ENCODE measurements at regions not wholly inside any gene's neighbourhood (a gene's known extent, or its start where the extent isn't known, plus 50 kb on each side); places are given as distances from the start of the nearest gene placed in this dataset.

DNA sequence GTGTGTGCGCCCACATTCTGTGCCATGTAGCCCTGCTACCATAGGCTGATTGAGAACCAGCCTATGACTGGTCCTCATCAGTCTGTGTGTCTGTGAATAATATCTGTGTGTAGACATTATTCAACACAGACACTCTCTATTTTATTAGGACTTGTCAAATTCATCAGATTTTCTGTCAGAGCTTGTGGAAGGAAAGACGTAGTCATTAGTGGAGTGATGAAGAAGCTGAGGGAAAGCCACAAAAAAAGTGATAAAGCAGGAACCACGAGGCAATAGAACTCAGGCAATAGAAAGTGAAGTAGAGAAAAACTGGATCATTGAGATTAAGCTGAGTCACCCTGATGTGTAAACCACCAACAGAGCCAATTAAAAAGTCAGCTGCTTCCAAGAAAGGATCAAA, 122.2 kb upstream of the MARCKS start:
- no peak for DNase-seq (ENCODE audit: low read depth in 4 of 4, low spot score in 3 of 4)

GRCh38 chr6:113735491-113735890, 121.7 kb upstream of the MARCKS start:
- no peak for DNase-seq (ENCODE audit: low read depth in 4 of 4, low spot score in 3 of 4)

- DNase-seq (ENCODE audit: low read depth in 4 of 4, low spot score in 3 of 4), result no peak
These were observed 120.2 kb upstream of the MARCKS start for GRCh38 chr6:113736978-113737377.

GRCh38 chr6:113739041-113739655, 118.0 kb upstream of the MARCKS start:
- DNase-seq (ENCODE audit: low read depth in 4 of 4, low spot score in 3 of 4), result no peak

DNA sequence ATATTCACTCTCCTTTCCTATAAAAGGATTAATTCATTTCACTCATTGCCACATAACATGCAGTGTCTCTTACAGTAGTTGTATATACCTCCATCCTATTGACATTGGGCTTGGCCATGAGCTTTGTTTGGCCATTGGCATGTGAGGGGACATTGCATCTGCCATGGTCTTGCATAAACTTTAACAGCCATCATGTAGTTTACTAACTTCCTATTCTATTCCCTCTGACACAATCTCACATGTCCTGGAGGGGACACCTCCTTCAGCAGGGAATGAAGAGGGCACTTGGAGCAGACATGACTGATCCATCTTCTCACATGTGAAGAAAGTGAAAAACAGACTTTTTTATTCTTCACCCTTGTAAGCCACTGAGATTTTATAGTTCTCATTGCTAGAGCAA, 115.5 kb upstream of the MARCKS start:
- DNase-seq (ENCODE audit: low read depth in 4 of 4, low spot score in 3 of 4), result no peak

GRCh38 chr6:113742342-113742741, 114.8 kb upstream of the MARCKS start:
- DNase-seq (ENCODE audit: low read depth in 4 of 4, low spot score in 3 of 4), result no peak

- no peak for DNase-seq (ENCODE audit: low read depth in 4 of 4, low spot score in 3 of 4)
These were observed 112.3 kb upstream of the MARCKS start for GRCh38 chr6:113744861-113745260.

GRCh38 chr6:113750151-113750855, 106.8 kb upstream of the MARCKS start:
- no peak for DNase-seq (ENCODE audit: low read depth in 4 of 4, low spot score in 3 of 4)

DNA sequence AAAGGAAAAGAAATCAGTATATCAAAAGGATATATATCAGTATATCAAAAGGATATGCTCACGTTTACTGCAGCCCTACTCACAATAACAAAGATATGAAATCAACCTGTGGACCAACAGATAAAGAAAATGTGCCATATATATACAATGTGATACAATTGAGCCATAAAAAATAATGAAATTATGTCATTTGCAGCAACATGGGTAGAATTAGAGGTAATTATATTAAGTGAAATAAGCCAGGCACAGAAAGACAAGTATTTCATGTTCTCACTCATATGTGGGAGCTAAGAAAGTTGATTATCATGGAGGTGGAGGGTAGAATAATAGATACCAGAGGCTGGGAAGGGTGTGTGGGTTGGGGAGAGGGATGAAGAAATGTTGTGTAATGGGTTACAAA, 102.9 kb upstream of the MARCKS start:
- DNase-seq (ENCODE audit: low read depth in 4 of 4, low spot score in 3 of 4), result no peak

DNA sequence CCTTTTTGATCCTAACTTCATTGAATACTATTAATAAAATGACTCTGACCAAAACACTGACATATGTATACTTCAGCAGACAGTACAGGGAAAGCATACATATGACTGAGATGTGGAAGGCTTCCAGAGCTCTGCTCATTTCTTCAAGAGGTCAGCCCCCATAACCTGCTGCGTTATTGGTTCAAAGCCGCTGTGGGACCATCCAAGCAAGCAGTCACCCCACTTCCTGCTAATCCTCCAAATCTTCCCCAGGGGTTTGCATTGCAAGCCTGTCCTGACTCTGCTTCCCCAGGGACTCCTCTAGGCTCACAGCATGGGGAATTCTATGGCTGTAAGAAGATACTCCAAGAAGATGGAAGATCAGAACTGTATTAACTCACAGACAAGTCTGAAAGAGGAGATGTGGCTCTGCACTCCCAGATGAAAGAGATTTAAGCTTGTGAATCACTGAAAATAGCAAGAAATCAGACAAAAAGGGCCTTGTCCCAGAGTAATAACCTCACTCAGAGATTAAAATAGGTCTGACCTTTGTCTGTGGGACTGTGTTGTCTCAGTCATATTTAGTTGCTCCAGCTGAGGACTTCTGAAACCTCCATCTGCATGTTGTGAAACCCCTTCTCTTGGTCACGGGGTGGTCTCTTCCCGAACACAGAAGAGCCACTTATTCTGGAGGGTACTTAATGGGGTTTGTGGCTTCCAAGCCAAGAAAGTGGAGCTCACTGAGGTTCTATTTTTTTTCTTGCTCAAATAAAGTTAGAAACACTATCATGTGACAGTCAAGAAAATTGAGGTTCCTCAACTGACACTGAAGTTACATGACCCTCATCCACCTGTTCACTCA, 101.5 kb upstream of the MARCKS start:
- no peak for DNase-seq (ENCODE audit: low read depth in 4 of 4, low spot score in 3 of 4)

DNA sequence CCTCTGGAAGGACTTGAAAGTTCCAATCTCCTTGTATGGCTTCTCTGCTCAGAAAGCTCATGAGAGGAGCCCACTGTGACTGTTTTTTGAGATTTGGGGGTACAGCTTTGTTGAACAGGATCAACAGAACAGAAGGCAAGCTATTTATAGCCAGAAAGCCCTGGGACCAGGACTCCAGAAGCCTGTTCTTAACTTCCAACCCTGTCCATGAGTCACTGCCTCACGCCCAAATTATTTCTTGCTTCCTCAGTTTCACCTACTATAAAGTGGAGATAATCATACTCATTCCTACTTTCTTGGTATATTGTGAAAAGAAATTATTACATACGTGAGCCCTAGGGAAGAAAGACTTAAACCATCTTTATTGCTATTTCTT, 100.9 kb upstream of the MARCKS start:
- DNase-seq (ENCODE audit: low read depth in 4 of 4, low spot score in 3 of 4), result no peak

DNA sequence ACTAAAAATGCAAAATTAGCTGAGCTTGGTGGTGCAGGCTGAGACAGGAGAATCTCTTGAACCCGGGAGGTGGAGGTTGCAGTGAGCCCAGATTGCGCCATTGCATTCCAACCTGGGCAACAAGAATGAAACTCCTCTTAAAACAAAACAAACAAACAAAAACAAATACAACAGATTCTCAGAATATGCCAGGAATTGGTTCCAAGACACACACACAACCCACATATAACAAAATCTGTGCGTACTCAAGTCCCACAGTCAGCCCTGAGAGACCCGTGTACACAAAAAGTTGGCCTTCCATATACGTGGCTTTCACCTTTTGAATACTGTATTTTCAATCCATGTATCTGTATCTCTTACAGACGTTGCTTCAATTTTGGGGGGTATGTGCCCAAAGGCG, 98.9 kb upstream of the MARCKS start:
- DNase-seq (ENCODE audit: low read depth in 4 of 4, low spot score in 3 of 4), result no peak

DNA sequence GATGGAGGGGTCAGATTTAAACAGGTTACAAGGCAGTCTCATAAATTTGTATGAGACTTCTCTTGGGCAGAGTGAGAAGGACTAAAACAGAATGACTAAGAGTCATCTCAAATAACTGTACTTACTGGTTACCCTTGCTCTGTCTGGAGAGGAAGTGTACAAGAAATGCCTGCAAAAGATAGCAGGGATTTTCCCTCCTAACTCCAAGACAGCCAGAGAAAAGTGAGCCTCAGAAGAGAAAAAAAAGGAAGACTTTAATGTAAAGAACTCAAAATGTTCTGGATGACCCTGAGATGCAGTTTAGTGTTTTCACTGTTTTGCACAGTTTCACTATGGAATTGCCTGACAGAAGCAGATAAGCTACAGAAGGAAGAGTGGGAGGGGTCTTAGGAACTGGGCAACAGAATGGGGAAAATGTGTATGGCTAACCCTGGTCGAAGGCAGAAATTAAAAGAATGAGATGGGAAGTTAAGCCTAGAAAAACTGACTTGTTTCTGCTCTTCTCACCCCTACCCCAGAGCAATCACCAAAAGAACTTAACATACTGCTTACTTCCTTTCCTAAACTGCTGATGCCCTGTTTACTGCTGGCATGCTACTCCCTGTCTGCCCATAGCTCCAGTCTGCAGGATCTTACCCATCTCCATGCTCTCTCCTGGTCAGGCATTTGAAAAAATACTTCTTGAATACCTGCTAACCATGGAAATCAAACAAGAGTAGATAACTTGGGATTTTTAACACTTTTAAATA, 98.1 kb upstream of the MARCKS start:
- no peak for DNase-seq (ENCODE audit: low read depth in 4 of 4, low spot score in 3 of 4)

GRCh38 chr6:113762641-113763040, 94.5 kb upstream of the MARCKS start:
- no peak for DNase-seq (ENCODE audit: low read depth in 4 of 4, low spot score in 3 of 4)

- no peak for DNase-seq (ENCODE audit: low read depth in 4 of 4, low spot score in 3 of 4)
These were observed 93.8 kb upstream of the MARCKS start for GRCh38 chr6:113763311-113763766.

DNA sequence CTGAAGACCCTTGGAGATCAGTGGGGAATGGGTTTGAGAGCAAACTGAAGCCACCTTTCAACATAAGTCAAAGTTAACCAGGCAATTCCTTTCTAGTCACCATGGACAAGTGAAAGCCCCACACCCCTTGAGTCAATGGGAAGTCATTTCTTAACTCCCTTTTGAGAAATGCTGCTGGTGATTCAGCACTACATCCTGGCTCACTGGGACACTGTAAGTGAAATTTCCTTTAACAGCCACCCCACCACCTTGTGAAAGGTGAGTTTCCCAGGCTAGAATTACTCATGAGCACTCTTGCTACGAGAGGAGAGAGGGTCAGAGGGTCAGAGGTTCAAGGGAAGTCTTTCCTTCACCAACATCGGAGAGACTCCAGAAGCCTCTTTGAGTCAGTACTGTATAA, 93.3 kb upstream of the MARCKS start:
- DNase-seq (ENCODE audit: low read depth in 4 of 4, low spot score in 3 of 4), result no peak

DNA sequence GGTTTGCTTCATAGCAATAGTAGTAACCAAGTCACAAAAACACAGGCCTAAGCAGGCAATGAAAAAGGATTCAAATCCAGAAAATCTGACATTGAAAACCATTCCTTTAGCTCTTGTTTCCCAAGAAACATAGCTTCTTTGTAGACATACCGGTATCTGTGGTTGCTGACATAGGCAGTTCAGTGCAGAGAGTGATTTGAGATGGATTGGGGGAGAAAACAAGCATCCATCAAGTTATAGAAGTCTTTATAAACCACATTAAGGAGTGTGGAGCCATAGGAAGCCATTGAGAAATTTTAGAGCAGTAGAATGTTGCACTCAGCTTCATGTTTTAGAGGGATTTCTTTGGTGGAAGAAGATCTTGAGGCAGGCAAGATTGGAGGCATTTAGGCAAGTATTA, 91.2 kb upstream of the MARCKS start:
- no peak for DNase-seq (ENCODE audit: low read depth in 4 of 4, low spot score in 3 of 4)

DNA sequence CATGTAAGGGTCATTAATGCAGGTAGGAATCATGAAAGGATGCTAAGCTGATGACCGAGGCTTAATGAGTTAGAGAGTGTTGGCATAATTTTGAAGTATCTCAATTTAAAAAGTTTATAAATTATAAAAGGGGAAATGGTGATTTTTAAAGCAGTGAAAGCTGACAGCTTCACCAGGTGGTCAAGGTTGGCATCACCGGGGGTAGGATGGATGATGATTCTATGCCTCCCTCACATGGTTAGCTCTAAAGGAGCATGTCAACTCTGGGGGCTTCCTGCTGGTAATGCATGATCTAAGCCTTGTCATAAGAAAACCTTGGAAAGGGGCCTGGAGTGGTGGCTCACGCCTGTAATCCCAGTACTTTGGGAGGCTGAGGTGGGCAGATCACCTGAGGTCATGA, 89.2 kb upstream of the MARCKS start:
- no peak for DNase-seq (ENCODE audit: low read depth in 4 of 4, low spot score in 3 of 4)

DNA sequence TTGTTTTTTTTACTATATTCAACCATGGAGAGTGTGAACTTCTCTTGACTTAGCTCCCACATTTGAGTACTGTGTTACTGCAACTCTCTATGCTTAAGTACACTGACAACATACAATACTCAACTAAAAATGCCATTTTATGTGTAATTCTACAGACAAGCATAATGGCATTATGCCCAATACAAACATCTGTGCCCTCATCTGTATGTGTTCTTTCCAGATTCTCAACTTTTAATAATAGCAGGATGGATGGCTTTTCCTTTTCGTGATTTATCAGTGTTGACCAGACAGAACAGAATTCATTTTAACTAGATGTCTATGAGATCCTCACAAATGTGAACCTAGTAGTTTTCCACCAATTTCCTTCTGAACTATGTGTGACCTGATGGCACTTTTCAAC, 84.2 kb upstream of the MARCKS start:
- no peak for DNase-seq (ENCODE audit: low read depth in 4 of 4, low spot score in 3 of 4)

GRCh38 chr6:113774127-113774825, 82.9 kb upstream of the MARCKS start:
- no peak for DNase-seq (ENCODE audit: low read depth in 4 of 4, low spot score in 3 of 4)

Data from right renal pelvis (tissue), 4 donors.